HEK293T (cell line): ENCODE measurements at regions not wholly inside any gene's neighbourhood (a gene's known extent, or its start where the extent isn't known, plus 50 kb on each side); places are given as distances from the start of the nearest gene placed in this dataset.

ENCODE experiments used
- ARNT ChIP-seq: fragments of 450-650 bp; IDR thresholded peaks from 2 replicates; pipeline ENCODE4 v1.6.1; 2017; ENCODE audit warnings: mild to moderate bottlenecking
- ELF4 ChIP-seq: fragments of 450-650 bp; IDR thresholded peaks from 2 replicates; pipeline ENCODE4 v1.6.1; 2017; ENCODE audit warnings: antibody characterized with exemption
- FOXK2 ChIP-seq: fragments of 450-650 bp; IDR thresholded peaks from 2 replicates; pipeline ENCODE4 v1.6.1; 2016; ENCODE audit warnings: mild to moderate bottlenecking
- FOXM1 ChIP-seq: fragments of 450-650 bp; IDR thresholded peaks from 2 replicates; pipeline ENCODE4 v1.6.1; 2017; ENCODE audit warnings: mild to moderate bottlenecking, borderline replicate concordance
- HDGF ChIP-seq: fragments of 450-650 bp; IDR thresholded peaks from 2 replicates; pipeline ENCODE4 v1.6.1; 2017; ENCODE audit warnings: antibody characterized with exemption, borderline replicate concordance
- L3MBTL2 ChIP-seq: fragments of 450-650 bp; conservative IDR thresholded peaks from 2 replicates; pipeline ENCODE4 v1.6.1; 2016; ENCODE audit warnings: mild to moderate bottlenecking
- NFRKB ChIP-seq: fragments of 450-650 bp; IDR thresholded peaks from 2 replicates; pipeline ENCODE4 v1.6.1; 2016; ENCODE audit warnings: mild to moderate bottlenecking, moderate library complexity
- SP1 ChIP-seq: fragments of 450-650 bp; IDR thresholded peaks from 2 replicates; pipeline ENCODE4 v1.6.1; 2017
- SUZ12 ChIP-seq: fragments of 450-650 bp; IDR thresholded peaks from 2 replicates; pipeline ENCODE4 v1.6.1; 2016; ENCODE audit warnings: mild to moderate bottlenecking
- TARDBP ChIP-seq: fragments of 450-650 bp; IDR thresholded peaks from 2 replicates; pipeline ENCODE4 v1.6.1; 2016
- ZNF384 ChIP-seq: fragments of 450-650 bp; IDR thresholded peaks from 2 replicates; pipeline ENCODE4 v1.6.1; 2016

GRCh38 chr9:38133595-38133994, 64.6 kb upstream of the SHB start:
- no peak for TF ChIP-seq SP1
- no peak for TF ChIP-seq HDGF
- no peak for TF ChIP-seq TARDBP
- no peak for TF ChIP-seq NFRKB
- no peak for TF ChIP-seq ARNT
- no peak for TF ChIP-seq L3MBTL2
- TF ChIP-seq ELF4, result no peak
- no peak for TF ChIP-seq FOXM1
- TF ChIP-seq FOXK2, result no peak
- TF ChIP-seq SUZ12, result no peak
- TF ChIP-seq ZNF384, result no peak
